Activated CD8-positive, alpha-beta memory T cell treated with anti-CD3 and anti-CD28 coated beads for 48 hours (primary cell): ENCODE measurements at regions not wholly inside any gene's neighbourhood (a gene's known extent, or its start where the extent isn't known, plus 50 kb on each side); places are given as distances from the start of the nearest gene placed in this dataset.

Experiments used
- DNase-seq, 3 experiments: peaks; one replicate each; pipeline ENCODE4 v3.0.0-alpha.2; 2020; ENCODE audit warnings: low read depth in 2 of 3, low spot score in 2 of 3

GRCh38 chr1:209431813-209432442, 151.6 kb upstream of the CAMK1G start:
- DNase-seq = no peak

GRCh38 chr1:209432443-209432825, 151.1 kb upstream of the CAMK1G start:
- no peak for DNase-seq

GRCh38 chr1:209433649-209434031, 149.9 kb upstream of the CAMK1G start:
- DNase-seq = no peak

GRCh38 chr1:209434066-209434465, 149.4 kb upstream of the CAMK1G start:
- DNase-seq = no peak

GRCh38 chr1:209434631-209435217, 148.8 kb upstream of the CAMK1G start:
- DNase-seq = no peak

- peak; percentile 7 to 16 (median 15) for DNase-seq
These were observed 147.6 kb upstream of the CAMK1G start for GRCh38 chr1:209435654-209436566.

- DNase-seq = no peak
These were observed 143.7 kb upstream of the CAMK1G start for GRCh38 chr1:209439828-209440227.

GRCh38 chr1:209443361-209443931, 140.1 kb upstream of the CAMK1G start:
- DNase-seq = no peak

- no peak for DNase-seq
These were observed 139.4 kb upstream of the CAMK1G start for GRCh38 chr1:209443975-209444651.

- no peak for DNase-seq
These were observed 138.6 kb upstream of the CAMK1G start for GRCh38 chr1:209444961-209445360.

- no peak for DNase-seq
These were observed 137.9 kb upstream of the CAMK1G start for GRCh38 chr1:209445576-209445975.

GRCh38 chr1:209446356-209446755, 137.2 kb upstream of the CAMK1G start:
- DNase-seq = no peak

- DNase-seq = no peak
These were observed 129.0 kb upstream of the CAMK1G start for GRCh38 chr1:209454340-209454994.

- no peak for DNase-seq
These were observed 128.4 kb upstream of the CAMK1G start for GRCh38 chr1:209455145-209455544.

GRCh38 chr1:209455661-209456358, 127.7 kb upstream of the CAMK1G start:
- no peak for DNase-seq

GRCh38 chr1:209456878-209457277, 126.6 kb upstream of the CAMK1G start:
- no peak for DNase-seq

- no peak for DNase-seq
These were observed 126.0 kb upstream of the CAMK1G start for GRCh38 chr1:209457401-209458125.

GRCh38 chr1:209458921-209459320, 124.6 kb upstream of the CAMK1G start:
- no peak for DNase-seq

GRCh38 chr1:209461168-209461567, 122.3 kb upstream of the CAMK1G start:
- DNase-seq = no peak
